Astrocyte of the cerebellum (primary cell): ENCODE measurements at regions not wholly inside any gene's neighbourhood (a gene's known extent, or its start where the extent isn't known, plus 50 kb on each side); places are given as distances from the start of the nearest gene placed in this dataset.

Experiments used
- DNase-seq: peaks from one replicate; pipeline ENCODE4 v3.0.0-alpha.2; 2011; ENCODE audit warnings: low read depth
- H3K4me3 ChIP-seq: 2 replicates; pipeline ENCODE4 v1.5.1; 2011; ENCODE audit warnings: mild to moderate bottlenecking, low read depth, low read length, moderate library complexity
- CTCF ChIP-seq: IDR thresholded peaks from 2 replicates; pipeline ENCODE4 v1.5.1; 2012; ENCODE audit warnings: low read length, low read depth, moderate library complexity, mild to moderate bottlenecking; ENCODE audit errors: missing control alignments
- in situ Hi-C: cut with HindIII; loops from 2 replicates; pipeline ENCODE4 v1.10.0; 2017; ENCODE audit warnings: low sequenced_read_pairs

- TF ChIP-seq CTCF, result no peak
- in situ Hi-C loops, result no loop called here
- no peak overlapping the region for H3K4me3 ChIP-seq
- DNase-seq, result no peak
Observed at GRCh38 chr9:126112135-126112720, 214.4 kb upstream of the MVB12B start.

- no peak for DNase-seq
- in situ Hi-C loops, result no loop called here
- no peak overlapping the region for H3K4me3 ChIP-seq
- TF ChIP-seq CTCF, result no peak
Observed at GRCh38 chr9:126113176-126113575, 213.5 kb upstream of the MVB12B start.

- TF ChIP-seq CTCF, result no peak
- no peak for DNase-seq
- in situ Hi-C loops, result no loop called here
- H3K4me3 ChIP-seq, result no peak overlapping the region
Observed at GRCh38 chr9:126113756-126114408, 212.7 kb upstream of the MVB12B start.

GRCh38 chr9:126114409-126114760 lies 212.2 kb upstream of the MVB12B start:
- no peak for TF ChIP-seq CTCF
- in situ Hi-C loops, result no loop called here
- no peak overlapping the region for H3K4me3 ChIP-seq
- DNase-seq, result no peak

GRCh38 chr9:126114850-126115460 lies 211.7 kb upstream of the MVB12B start:
- no peak for TF ChIP-seq CTCF
- H3K4me3 ChIP-seq, result no peak overlapping the region
- DNase-seq, result no peak
- in situ Hi-C loops, result no loop called here

- H3K4me3 ChIP-seq, result no peak overlapping the region
- DNase-seq, result no peak
- in situ Hi-C loops, result no loop called here
- no peak for TF ChIP-seq CTCF
Observed at GRCh38 chr9:126116351-126117157, 210.1 kb upstream of the MVB12B start.
